Activated CD4-positive, alpha-beta T cell treated with anti-CD3 and anti-CD28 coated beads, Interleukin-2, amount 10 ng/mL, durations not matched to agents 7 days and 5 days (primary cell): ENCODE measurements at regions not wholly inside any gene's neighbourhood (a gene's known extent, or its start where the extent isn't known, plus 50 kb on each side); places are given as distances from the start of the nearest gene placed in this dataset.

ENCODE experiments used
- CTCF ChIA-PET: fragments of 350-600 bp; sonication (Branson Sonifier 250); formaldehyde crosslinking; loops from one replicate; lab custom pipeline; 2021; ENCODE audit warnings: antibody characterized with exemption; lab: Charles Lee
- POLR2A ChIA-PET: fragments of 350-600 bp; sonication (Branson Sonifier 250); formaldehyde crosslinking; loops from one replicate; lab custom pipeline; 2021; ENCODE audit warnings: antibody characterized with exemption; lab: Charles Lee
- DNase-seq: peaks from one replicate; pipeline ENCODE4 v3.0.0-alpha.2; 2020
- H3K27ac Mint-ChIP-seq: one replicate; pipeline ENCODE4 v1.8.0; 2021; ENCODE audit warnings: mild to moderate bottlenecking, moderate library complexity, mixed read lengths
- H3K27me3 Mint-ChIP-seq: one replicate; pipeline ENCODE4 v1.8.0; 2021; ENCODE audit warnings: mixed read lengths
- H3K36me3 Mint-ChIP-seq: one replicate; pipeline ENCODE4 v1.8.0; 2021; ENCODE audit warnings: low read depth, mixed read lengths
- H3K4me1 Mint-ChIP-seq: one replicate; pipeline ENCODE4 v1.8.0; 2021; ENCODE audit warnings: mixed read lengths
- H3K4me3 Mint-ChIP-seq: one replicate; pipeline ENCODE4 v1.8.0; 2021; ENCODE audit warnings: mild to moderate bottlenecking, moderate library complexity, mixed read lengths
- H3K9me3 Mint-ChIP-seq: one replicate; pipeline ENCODE4 v1.8.0; 2021; ENCODE audit warnings: mixed read lengths

- H3K4me1 Mint-ChIP-seq: no peaks in the 10 kb centered on the region
- no peak overlapping the region for H3K27ac Mint-ChIP-seq
- no peaks in the 10 kb centered on the region for H3K9me3 Mint-ChIP-seq
- no peak overlapping the region for H3K4me3 Mint-ChIP-seq
- peaks cover 5% of the 10 kb centered on the region for H3K27me3 Mint-ChIP-seq
- ChIA-PET POLR2A (no interaction called here), CTCF (interaction anchor here (1.3 kb wide), 1 partner anchor 11 kb away, joined by 5 read pairs; no protein-coding TSS in a partner anchor)
- DNase-seq: no peak
- no peaks in the 10 kb centered on the region for H3K36me3 Mint-ChIP-seq
Measured at GRCh38 chr21:35850029-35850428, 210.3 kb downstream of the SETD4 start.

GRCh38 chr21:35849144-35849543 is 211.2 kb downstream of the SETD4 start:
- no peak for DNase-seq
- H3K27me3 Mint-ChIP-seq: no peaks in the 10 kb centered on the region
- H3K9me3 Mint-ChIP-seq: no peaks in the 10 kb centered on the region
- CTCF ChIA-PET: interaction anchor here (1.3 kb wide), 1 partner anchor 10 kb away, joined by 5 read pairs; no protein-coding TSS in a partner anchor
- H3K4me3 Mint-ChIP-seq: no peak overlapping the region
- H3K36me3 Mint-ChIP-seq: no peaks in the 10 kb centered on the region
- POLR2A ChIA-PET: no interaction called here
- no peak overlapping the region for H3K27ac Mint-ChIP-seq
- H3K4me1 Mint-ChIP-seq: no peaks in the 10 kb centered on the region

- peaks cover 2% of the 10 kb centered on the region for H3K27me3 Mint-ChIP-seq
- H3K4me3 Mint-ChIP-seq: no peak overlapping the region
- H3K4me1 Mint-ChIP-seq: no peaks in the 10 kb centered on the region
- ChIA-PET POLR2A (no interaction called here), CTCF (interaction anchor here (1.5 kb wide), 1 partner anchor 1098 kb away, joined by 4 read pairs; no protein-coding TSS in a partner anchor)
- no peak overlapping the region for H3K27ac Mint-ChIP-seq
- DNase-seq: no peak
- no peaks in the 10 kb centered on the region for H3K36me3 Mint-ChIP-seq
- H3K9me3 Mint-ChIP-seq: no peaks in the 10 kb centered on the region
Measured at GRCh38 chr21:35843911-35844667, 216.2 kb downstream of the SETD4 start.

- Mint-ChIP-seq H3K27me3 (peaks cover 2% of the 10 kb centered on the region), H3K36me3 (no peaks in the 10 kb centered on the region), H3K9me3 (no peaks in the 10 kb centered on the region), H3K27ac (no peak overlapping the region), H3K4me1 (no peaks in the 10 kb centered on the region), H3K4me3 (no peak overlapping the region)
- DNase-seq: no peak
- ChIA-PET CTCF (interaction anchor here (1.6 kb wide), 1 partner anchor 272 kb away, joined by 6 read pairs; no protein-coding TSS in a partner anchor), POLR2A (no interaction called here)
Measured at GRCh38 chr21:35840949-35841348, 219.4 kb downstream of the SETD4 start.

- POLR2A ChIA-PET: interaction anchor here (0.7 kb wide), 1 partner anchor 1077 kb away, joined by 6 read pairs; no protein-coding TSS in a partner anchor
- H3K9me3 Mint-ChIP-seq: no peaks in the 10 kb centered on the region
- no peak overlapping the region for H3K4me3 Mint-ChIP-seq
Measured at GRCh38 chr21:35840197-35840799, 220.0 kb downstream of the SETD4 start.

GRCh38 chr21:35838987-35839763 is 221.2 kb downstream of the SETD4 start:
- H3K9me3 Mint-ChIP-seq: no peaks in the 10 kb centered on the region
- ChIA-PET CTCF (interaction anchor here (0.6 to 2.2 kb wide), 7 partner anchors 10 to 1147 kb away, joined by 3 to 12 read pairs (median 5); no protein-coding TSS in a partner anchor), POLR2A (interaction anchor here (0.6 kb wide), 1 partner anchor 625 kb away, joined by 3 read pairs; no protein-coding TSS in a partner anchor)
- no peak for DNase-seq
- no peaks in the 10 kb centered on the region for H3K36me3 Mint-ChIP-seq
- H3K27me3 Mint-ChIP-seq: peaks cover 2% of the 10 kb centered on the region
- no peaks in the 10 kb centered on the region for H3K4me1 Mint-ChIP-seq
- H3K27ac Mint-ChIP-seq: no peak overlapping the region
- no peak overlapping the region for H3K4me3 Mint-ChIP-seq

More at GRCh38 chr21:35840197-35840799, 220.0 kb downstream of the SETD4 start:
- no peaks in the 10 kb centered on the region for H3K36me3 Mint-ChIP-seq
- H3K4me1 Mint-ChIP-seq: no peaks in the 10 kb centered on the region
- H3K27ac Mint-ChIP-seq: no peak overlapping the region
- DNase-seq: peak; percentile 73
- CTCF ChIA-PET: interaction anchor here (0.7 to 2.2 kb wide), 8 partner anchors 9 to 1095 kb away, joined by 3 to 12 read pairs (median 4); no protein-coding TSS in a partner anchor
- H3K27me3 Mint-ChIP-seq: peaks cover 2% of the 10 kb centered on the region

- CTCF ChIA-PET: interaction anchor here (1.0 to 2.2 kb wide), 2 partner anchors 11 to 17 kb away, joined by 4 to 5 read pairs; no protein-coding TSS in a partner anchor
- H3K36me3 Mint-ChIP-seq: no peaks in the 10 kb centered on the region
- POLR2A ChIA-PET: no interaction called here
- no peak for DNase-seq
- H3K9me3 Mint-ChIP-seq: no peaks in the 10 kb centered on the region
- peaks cover 2% of the 10 kb centered on the region for H3K27me3 Mint-ChIP-seq
- no peak overlapping the region for H3K27ac Mint-ChIP-seq
- no peak overlapping the region for H3K4me3 Mint-ChIP-seq
- H3K4me1 Mint-ChIP-seq: peaks cover 2% of the 10 kb centered on the region
Measured at GRCh38 chr21:35838350-35838749, 222.0 kb downstream of the SETD4 start.

GRCh38 chr21:35833991-35834390 is 226.3 kb downstream of the SETD4 start:
- CTCF ChIA-PET: interaction anchor here (0.6 to 1.6 kb wide), 2 partner anchors 14 to 130 kb away, joined by 3 to 7 read pairs; no protein-coding TSS in a partner anchor
- Mint-ChIP-seq H3K9me3 (no peaks in the 10 kb centered on the region), H3K27ac (no peak overlapping the region), H3K27me3 (peaks cover 10% of the 10 kb centered on the region), H3K36me3 (no peaks in the 10 kb centered on the region), H3K4me3 (no peak overlapping the region), H3K4me1 (peaks cover 2% of the 10 kb centered on the region)
- POLR2A ChIA-PET: no interaction called here
- no peak for DNase-seq

GRCh38 chr21:35833388-35833787 is 226.9 kb downstream of the SETD4 start:
- H3K27ac Mint-ChIP-seq: no peak overlapping the region
- no peaks in the 10 kb centered on the region for H3K36me3 Mint-ChIP-seq
- POLR2A ChIA-PET: no interaction called here
- H3K4me3 Mint-ChIP-seq: no peak overlapping the region
- peaks cover 2% of the 10 kb centered on the region for H3K4me1 Mint-ChIP-seq
- no peak for DNase-seq
- peaks cover 16% of the 10 kb centered on the region for H3K27me3 Mint-ChIP-seq
- CTCF ChIA-PET: interaction anchor here (0.6 to 1.6 kb wide), 2 partner anchors 14 to 129 kb away, joined by 3 to 7 read pairs; no protein-coding TSS in a partner anchor
- no peaks in the 10 kb centered on the region for H3K9me3 Mint-ChIP-seq

GRCh38 chr21:35831230-35831629 is 229.1 kb downstream of the SETD4 start:
- H3K36me3 Mint-ChIP-seq: no peaks in the 10 kb centered on the region
- no peak for DNase-seq
- H3K4me1 Mint-ChIP-seq: peaks cover 2% of the 10 kb centered on the region
- H3K9me3 Mint-ChIP-seq: no peaks in the 10 kb centered on the region
- no peak overlapping the region for H3K27ac Mint-ChIP-seq
- peaks cover 19% of the 10 kb centered on the region for H3K27me3 Mint-ChIP-seq
- ChIA-PET CTCF (no interaction called here), POLR2A (interaction anchor here (0.7 kb wide), 1 partner anchor 956 kb away, joined by 3 read pairs; no protein-coding TSS in a partner anchor)
- H3K4me3 Mint-ChIP-seq: no peak overlapping the region

GRCh38 chr21:35829067-35829466 is 231.3 kb downstream of the SETD4 start:
- H3K4me1 Mint-ChIP-seq: peaks cover 1% of the 10 kb centered on the region
- H3K4me3 Mint-ChIP-seq: no peak overlapping the region
- DNase-seq: no peak
- CTCF ChIA-PET: no interaction called here
- H3K27me3 Mint-ChIP-seq: peaks cover 19% of the 10 kb centered on the region
- no peak overlapping the region for H3K27ac Mint-ChIP-seq
- POLR2A ChIA-PET: no interaction called here
- H3K36me3 Mint-ChIP-seq: no peaks in the 10 kb centered on the region
- H3K9me3 Mint-ChIP-seq: no peaks in the 10 kb centered on the region

- no peaks in the 10 kb centered on the region for H3K36me3 Mint-ChIP-seq
- CTCF ChIA-PET: no interaction called here
Measured at GRCh38 chr21:35828161-35828560, 232.2 kb downstream of the SETD4 start.

More at GRCh38 chr21:35828161-35828560, 232.2 kb downstream of the SETD4 start:
- Mint-ChIP-seq H3K27ac (no peak overlapping the region), H3K27me3 (peaks cover 19% of the 10 kb centered on the region), H3K9me3 (no peaks in the 10 kb centered on the region), H3K4me1 (no peaks in the 10 kb centered on the region), H3K4me3 (no peak overlapping the region)
- no peak for DNase-seq
- POLR2A ChIA-PET: no interaction called here
